GM13976 (cell line): ENCODE measurements at regions not wholly inside any gene's neighbourhood (a gene's known extent, or its start where the extent isn't known, plus 50 kb on each side); places are given as distances from the start of the nearest gene placed in this dataset.
"Not testable (repeated sequence)": the region's sequence is repeated elsewhere in the genome, so short reads cannot be mapped to it uniquely, and the experiment has no call there.

Experiments used
- DNase-seq: peaks from one replicate; pipeline ENCODE4 v3.0.0; 2012; ENCODE audit warnings: low spot score
- in situ Hi-C: fragments of 300-500 bp; cut with MboI; formaldehyde crosslinking; loops from one replicate; pipeline ENCODE4 v1.12.0; 2022; ENCODE audit warnings: low sequenced_read_pairs, mixed read lengths, inconsistent platforms; ENCODE audit not compliant: unreplicated experiment
- TF ChIP-seq, protein P1 (sequence below): IDR thresholded peaks from 2 replicates; pipeline ENCODE4 v1.5.1; 2012; ENCODE audit warnings: borderline replicate concordance, mild to moderate bottlenecking; ENCODE audit not compliant: insufficient read depth; ENCODE audit errors: extremely low read depth, missing control alignments, control extremely low read depth

- no peak for DNase-seq
- TF ChIP-seq, protein P1, sequence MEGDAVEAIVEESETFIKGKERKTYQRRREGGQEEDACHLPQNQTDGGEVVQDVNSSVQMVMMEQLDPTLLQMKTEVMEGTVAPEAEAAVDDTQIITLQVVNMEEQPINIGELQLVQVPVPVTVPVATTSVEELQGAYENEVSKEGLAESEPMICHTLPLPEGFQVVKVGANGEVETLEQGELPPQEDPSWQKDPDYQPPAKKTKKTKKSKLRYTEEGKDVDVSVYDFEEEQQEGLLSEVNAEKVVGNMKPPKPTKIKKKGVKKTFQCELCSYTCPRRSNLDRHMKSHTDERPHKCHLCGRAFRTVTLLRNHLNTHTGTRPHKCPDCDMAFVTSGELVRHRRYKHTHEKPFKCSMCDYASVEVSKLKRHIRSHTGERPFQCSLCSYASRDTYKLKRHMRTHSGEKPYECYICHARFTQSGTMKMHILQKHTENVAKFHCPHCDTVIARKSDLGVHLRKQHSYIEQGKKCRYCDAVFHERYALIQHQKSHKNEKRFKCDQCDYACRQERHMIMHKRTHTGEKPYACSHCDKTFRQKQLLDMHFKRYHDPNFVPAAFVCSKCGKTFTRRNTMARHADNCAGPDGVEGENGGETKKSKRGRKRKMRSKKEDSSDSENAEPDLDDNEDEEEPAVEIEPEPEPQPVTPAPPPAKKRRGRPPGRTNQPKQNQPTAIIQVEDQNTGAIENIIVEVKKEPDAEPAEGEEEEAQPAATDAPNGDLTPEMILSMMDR, result no peak
- in situ Hi-C loops, result no loop called here
Observed at GRCh38 chr10:5576780-5577624, 52.2 kb downstream of the CALML3 start.

DNA sequence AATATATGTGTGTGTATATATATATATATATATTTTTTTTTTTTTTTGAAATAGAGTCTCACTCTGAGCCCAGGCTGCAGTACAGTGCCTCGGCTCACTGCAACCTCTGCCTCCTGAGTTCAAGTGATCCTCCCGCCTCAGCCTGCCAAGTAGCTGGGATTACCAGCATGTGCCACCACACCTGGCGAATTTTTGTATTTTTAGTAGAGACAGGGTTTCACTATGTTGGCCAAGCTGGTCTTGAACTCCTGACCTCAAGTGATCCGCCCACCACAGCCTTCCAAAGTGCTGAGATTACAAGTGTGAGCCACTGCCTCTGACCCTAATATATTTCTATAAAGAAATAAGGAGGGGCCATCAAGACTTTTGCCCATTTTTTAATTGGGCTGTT is 55.3 kb downstream of the CALML3 start:
- in situ Hi-C loops, DNase-seq: not testable (repeated sequence)

DNA sequence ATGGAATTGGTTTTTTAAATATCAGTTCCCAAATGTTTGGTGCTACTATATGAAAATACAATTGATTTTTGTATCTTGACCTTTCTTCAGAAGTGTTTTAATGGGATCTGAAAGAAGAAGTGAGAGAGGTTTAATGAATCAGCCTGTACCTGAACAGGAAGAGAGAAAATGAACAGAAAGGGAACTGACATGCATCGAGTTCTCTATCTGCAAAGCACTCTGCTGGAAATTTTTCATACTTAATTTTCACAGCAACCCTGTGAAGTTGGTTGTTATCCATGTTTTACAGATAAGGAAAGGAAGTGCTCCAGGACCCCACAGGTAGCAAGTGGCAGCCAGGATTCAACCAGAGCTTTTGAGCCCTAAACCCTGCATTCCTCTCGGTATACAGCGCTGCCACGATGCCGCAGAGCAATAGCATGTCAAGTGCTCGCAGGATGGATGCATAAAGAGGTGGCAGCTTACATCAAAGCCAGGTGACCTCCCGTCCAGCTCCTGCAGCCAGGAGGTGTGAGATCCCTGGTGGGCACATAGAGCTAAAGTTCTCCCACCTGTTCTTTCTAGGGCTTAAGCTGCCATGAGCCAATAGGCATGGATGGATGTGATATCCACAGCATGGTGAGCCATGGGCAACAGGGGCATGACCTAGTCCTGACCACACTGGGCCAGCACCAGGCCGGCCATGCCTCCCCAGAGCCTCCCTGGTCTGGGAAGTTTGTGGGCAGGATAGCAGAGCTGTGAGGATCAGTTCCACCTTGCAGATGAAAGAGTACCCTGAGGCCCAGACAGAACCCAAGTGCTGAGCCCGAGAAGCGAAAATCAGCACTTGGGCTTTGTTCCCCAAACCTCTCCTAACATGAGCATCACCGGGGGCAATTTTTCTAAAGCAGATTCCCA is 57.2 kb downstream of the CALML3 start:
- in situ Hi-C loops, result no loop called here
- TF ChIP-seq, protein P1, result no peak
- no peak for DNase-seq

GRCh38 chr10:5582736-5583135 is 58.0 kb downstream of the CALML3 start:
- TF ChIP-seq, protein P1, result no peak
- no peak for DNase-seq
- in situ Hi-C loops, result no loop called here

DNA sequence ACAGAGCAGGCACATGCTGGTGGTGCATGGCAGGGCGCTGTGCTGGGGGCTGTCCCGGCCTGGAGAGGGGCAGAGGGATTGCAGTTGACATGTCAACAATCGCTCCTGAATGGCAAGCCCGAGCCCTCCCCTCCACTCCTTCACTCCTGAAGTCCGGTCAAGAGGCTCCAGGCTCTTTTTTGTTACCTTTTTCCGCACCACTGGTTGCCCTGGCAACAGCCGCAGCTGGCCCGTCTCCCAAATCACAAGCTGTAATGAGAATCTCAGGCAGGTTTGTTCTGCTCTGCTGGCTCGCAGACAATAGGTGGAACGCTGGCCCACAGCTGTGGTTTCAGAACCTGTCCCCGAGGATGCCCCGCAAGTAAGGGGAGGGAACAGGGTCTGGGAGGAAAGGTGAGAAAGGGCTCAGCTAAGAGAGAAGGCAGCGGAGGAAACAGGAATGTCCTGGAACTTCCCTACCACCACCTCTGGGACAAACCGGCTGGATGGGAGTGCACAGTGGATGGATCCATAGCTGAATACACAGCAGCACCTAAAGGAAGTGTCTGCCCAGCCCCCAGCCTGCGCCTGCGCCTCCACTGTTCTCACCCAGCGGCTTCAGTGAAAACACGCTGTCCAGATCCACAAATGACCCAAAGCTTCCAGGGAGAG is 58.9 kb downstream of the CALML3 start:
- DNase-seq, result no peak
- in situ Hi-C loops, result no loop called here
- TF ChIP-seq, protein P1, result no peak

- TF ChIP-seq, protein P1, result no peak
- in situ Hi-C loops, result no loop called here
- peak; percentile 66 for DNase-seq
Observed at GRCh38 chr10:5584895-5585516, 60.2 kb downstream of the CALML3 start.
